ENCODE measurements at regions not wholly inside any gene's neighbourhood (a gene's known extent, or its start where the extent isn't known, plus 50 kb on each side); places are given as distances from the start of the nearest gene placed in this dataset.

- no peak for TF ChIP-seq CTCF (IDR thresholded peaks at IDR 0.05)
- no peak for TF ChIP-seq EZH2 (IDR thresholded peaks at IDR 0.05)
These were observed 264.8 kb upstream of the LDB2 start for GRCh38 chr4:17163156-17163771.

Data from neural progenitor cell (in vitro differentiated cells).